Lung (tissue), 11 donors: ENCODE measurements at regions not wholly inside any gene's neighbourhood (a gene's known extent, or its start where the extent isn't known, plus 50 kb on each side); places are given as distances from the start of the nearest gene placed in this dataset.

ENCODE experiments used
- ATAC-seq: fragments of 200-7000 bp; cut with Tn5 transposase; one replicate; pipeline ENCODE4 v1.9.1; 2020; ENCODE audit warnings: moderate number of reproducible peaks; ENCODE audit not compliant: insufficient read depth, low FRiP score
- DNase-seq, 3 donors: peaks; one replicate each; pipeline ENCODE4 v3.0.0-alpha.2; 2013 to 2017
- H3K27ac ChIP-seq, 2 donors: one replicate each; pipeline ENCODE4 v1.5.1; 2013; ENCODE audit warnings: mild to moderate bottlenecking in 2 of 2, moderate library complexity in 2 of 2, control low read depth in 1 of 2, inconsistent platforms in 1 of 2, low read depth in 1 of 2, low read length in 1 of 2
- H3K27me3 ChIP-seq, 3 donors: one replicate each; pipeline ENCODE4 v1.5.1; 2013; ENCODE audit warnings: low read length in 2 of 3; ENCODE audit not compliant: control insufficient read depth in 3 of 3, insufficient read depth in 3 of 3
- H3K36me3 ChIP-seq, 4 donors: one replicate each; pipeline ENCODE4 v1.5.1; 2013; ENCODE audit warnings: low read length in 4 of 4, mild to moderate bottlenecking in 1 of 4, moderate library complexity in 1 of 4; ENCODE audit not compliant: control insufficient read depth in 4 of 4, insufficient read depth in 4 of 4
- H3K4me1 ChIP-seq, 5 donors: one replicate each; pipeline ENCODE4 v1.5.1; 2013; ENCODE audit warnings: low read length in 5 of 5, mild to moderate bottlenecking in 2 of 5, moderate library complexity in 1 of 5; ENCODE audit not compliant: control insufficient read depth in 5 of 5, insufficient read depth in 5 of 5
- H3K4me3 ChIP-seq: one replicate; pipeline ENCODE4 v1.5.1; 2013; ENCODE audit warnings: mild to moderate bottlenecking, control low read depth, moderate library complexity
- H3K9ac ChIP-seq, 2 donors: one replicate each; pipeline ENCODE4 v1.5.1; 2013; ENCODE audit warnings: low read length in 2 of 2, control low read depth in 1 of 2; ENCODE audit not compliant: insufficient read depth in 1 of 2
- H3K9me3 ChIP-seq, 4 donors: one replicate each; pipeline ENCODE4 v1.5.1; 2013; ENCODE audit warnings: low read length in 3 of 4, mild to moderate bottlenecking in 1 of 4, moderate library complexity in 1 of 4; ENCODE audit not compliant: control insufficient read depth in 4 of 4, insufficient read depth in 3 of 4
- CTCF ChIP-seq: IDR thresholded peaks from 2 replicates; pipeline ENCODE4 v1.5.1; 2012; ENCODE audit warnings: mild to moderate bottlenecking; ENCODE audit errors: control extremely low read depth, extremely low read depth
- WGBS, 2 donors: extraction: QIAGEN DNeasy Blood & Tissue Kit; methylation state at CpG; one replicate each; pipeline ENCODE4 v1.1.7; 2013; 5-methylcytosine and 5-hydroxymethylcytosine counted together
- donor health status: control.
- donor health status: control.
- donor health status: Bipolar disorder and iron deficiency.
- donor health status: healthy.
- donor health status: DM: yes; HTN: yes; CAD: no.

GRCh38 chr1:96059736-96060135 is 661.8 kb upstream of the PTBP2 start:
- Histone ChIP-seq H3K27me3 (no peaks in the 10 kb centered on the region), H3K27ac (no peak overlapping the region), H3K9me3 (no peaks in the 10 kb centered on the region), H3K36me3 (no peaks in the 10 kb centered on the region), H3K4me1 (no peaks in the 10 kb centered on the region), H3K4me3 (no peak overlapping the region), H3K9ac (no peak overlapping the region)
- ATAC-seq (no peak), DNase-seq (no peak)
- WGBS, 2 donors = 81 to 86% methylated on average over 3 of the region's 3 CpGs
- TF ChIP-seq CTCF = no peak

- no peaks in the 10 kb centered on the region for H3K27me3 ChIP-seq
- no peaks in the 10 kb centered on the region for H3K9me3 ChIP-seq
- no peaks in the 10 kb centered on the region for H3K4me1 ChIP-seq
- ATAC-seq (no peak), DNase-seq (no peak)
- 70 to 71% methylated on average over 6 of the region's 6 CpGs for WGBS, 2 donors
- no peak overlapping the region for H3K9ac ChIP-seq
- no peaks in the 10 kb centered on the region for H3K36me3 ChIP-seq
- no peak overlapping the region for H3K4me3 ChIP-seq
- TF ChIP-seq CTCF = no peak
- no peak overlapping the region for H3K27ac ChIP-seq
Observed at GRCh38 chr1:96060621-96061020, 661.0 kb upstream of the PTBP2 start.

- ATAC-seq (no peak), DNase-seq (no peak)
- Histone ChIP-seq H3K9me3 (peaks cover 0 to 7% (median 0%) of the 10 kb centered on the region in 4 donors), H3K27ac (no peak overlapping the region), H3K27me3 (no peaks in the 10 kb centered on the region), H3K4me1 (peaks cover 0 to 8% (median 0%) of the 10 kb centered on the region in 5 donors), H3K4me3 (no peak overlapping the region), H3K9ac (no peak overlapping the region), H3K36me3 (no peaks in the 10 kb centered on the region)
- no peak for TF ChIP-seq CTCF
- WGBS, 2 donors = 92% methylated on average over 3 of the region's 3 CpGs
Observed at GRCh38 chr1:96072021-96072420, 649.6 kb upstream of the PTBP2 start.

GRCh38 chr1:96073100-96073499 is 648.5 kb upstream of the PTBP2 start:
- no peaks in the 10 kb centered on the region for H3K36me3 ChIP-seq
- no peaks in the 10 kb centered on the region for H3K27me3 ChIP-seq
- H3K4me1 ChIP-seq = peaks cover 0 to 8% (median 0%) of the 10 kb centered on the region in 5 donors
- no peak overlapping the region for H3K9ac ChIP-seq
- TF ChIP-seq CTCF = no peak
- no peak overlapping the region for H3K4me3 ChIP-seq
- DNase-seq = no peak
- H3K9me3 ChIP-seq = peaks cover 0 to 9% (median 0%) of the 10 kb centered on the region in 4 donors
- H3K27ac ChIP-seq = no peak overlapping the region
- 84 to 91% methylated on average over 1 of the region's 1 CpG for WGBS, 2 donors
- ATAC-seq = no peak
